Ovary (tissue), 3 donors: ENCODE measurements at regions not wholly inside any gene's neighbourhood (a gene's known extent, or its start where the extent isn't known, plus 50 kb on each side); places are given as distances from the start of the nearest gene placed in this dataset.

ENCODE experiments used
- CTCF ChIP-seq, 3 donors: fragments of 450-650 bp in 2 of 3; fragments of 200-600 bp in 1 of 3; IDR thresholded peaks; one replicate each; pipeline versions ENCODE4 v1.5.1 to v1.8.0; 2016 to 2022; ENCODE audit warnings: antibody characterized with exemption in 3 of 3, mild to moderate bottlenecking in 1 of 3
- POLR2A ChIP-seq: fragments of 450-650 bp; IDR thresholded peaks from one replicate; pipeline ENCODE4 v1.6.1; 2017; ENCODE audit warnings: antibody characterized with exemption, mild to moderate bottlenecking, moderate library complexity
- donor health status: DM: no; HTN: no; CAD: no.

DNA sequence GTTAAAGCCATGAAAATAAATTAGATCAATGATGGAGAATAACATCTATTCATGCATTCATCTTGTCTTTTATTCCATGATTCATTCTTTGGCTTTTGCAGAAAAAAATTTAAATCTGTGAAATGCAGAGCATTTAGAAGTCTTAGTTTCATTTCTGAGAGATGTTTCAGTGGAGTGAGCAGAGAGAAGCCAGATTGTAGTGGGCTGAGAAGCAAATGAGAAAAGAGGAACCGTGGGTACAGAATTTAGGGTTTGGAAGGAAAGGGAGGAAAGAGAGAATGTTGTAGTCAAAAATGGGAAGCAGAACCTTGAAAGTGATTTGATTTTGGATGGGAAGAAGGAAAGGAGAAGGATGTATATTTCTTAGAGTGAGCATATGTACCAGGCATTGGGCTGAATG lies 260.3 kb upstream of the MAN1A1 start:
- TF ChIP-seq POLR2A (no peak), CTCF (IDR thresholded peaks at IDR 0.05) (no peak)
